ENCODE measurements at regions not wholly inside any gene's neighbourhood (a gene's known extent, or its start where the extent isn't known, plus 50 kb on each side); places are given as distances from the start of the nearest gene placed in this dataset.
A peak's percentile ranks its signal among the peaks of the same experiment; 100 is the strongest.

DNA sequence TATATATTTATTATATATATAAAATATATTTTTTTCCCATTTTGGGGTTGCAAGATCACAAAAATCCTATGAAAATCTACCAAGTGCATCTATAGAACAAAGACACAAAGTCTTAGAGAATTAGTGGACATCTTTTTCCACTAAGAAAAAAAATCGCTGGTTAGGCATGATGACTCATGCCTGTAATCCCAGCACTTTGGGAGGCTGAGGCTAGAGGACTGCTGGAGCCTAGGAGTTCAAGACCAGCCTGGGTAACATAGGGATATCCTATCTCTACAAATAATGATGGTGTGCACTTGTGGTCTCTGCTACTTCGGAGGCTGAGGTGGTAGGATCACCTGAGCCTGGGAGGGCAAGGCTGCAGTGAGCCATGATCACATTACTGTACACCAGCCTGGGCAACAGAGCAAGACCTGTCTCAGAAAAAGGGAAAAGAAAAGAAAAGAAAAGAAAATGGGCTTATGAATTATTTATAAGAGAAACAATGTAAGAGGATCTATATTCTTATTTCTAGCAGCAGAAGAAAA lies 185.1 kb upstream of the PSMD7 start:
- no peaks in the 10 kb centered on the region for H3K36me3 Mint-ChIP-seq
- no peaks in the 10 kb centered on the region for H3K9me3 ChIP-seq (ENCODE audit: control insufficient read depth in 1 of 2, low read length in 2 of 2)
- DNase-seq = no peak
- intact Hi-C loops (cut with micrococcal nuclease) = no loop called here
- H3K27ac ChIP-seq (ENCODE audit: low read depth, low read length) = no peak overlapping the region
- H3K4me1 ChIP-seq (ENCODE audit: insufficient read depth, low read length) = no peaks in the 10 kb centered on the region
- CTCF ChIA-PET (ENCODE audit: partially characterized antibody) = no interaction called here
- H3K27ac Mint-ChIP-seq = no peak overlapping the region
- no peaks in the 10 kb centered on the region for H3K27me3 ChIP-seq (ENCODE audit: insufficient read depth, low read length)
- no peaks in the 10 kb centered on the region for H3K36me3 ChIP-seq (ENCODE audit: insufficient read depth, low read length)
- peaks cover 0 to 6% (median under 1%) of the 10 kb centered on the region in 4 donors for H3K4me1 Mint-ChIP-seq
- POLR2A ChIA-PET (ENCODE audit: partially characterized antibody) = no interaction called here
- H3K4me3 ChIP-seq (ENCODE audit: low read length in 2 of 2) = no peak overlapping the region
- H3K9me3 Mint-ChIP-seq = no peaks in the 10 kb centered on the region
- no peak overlapping the region for H3K4me3 Mint-ChIP-seq
- peaks cover 0 to 2% of the 10 kb centered on the region in 2 donors for H3K27me3 Mint-ChIP-seq

DNA sequence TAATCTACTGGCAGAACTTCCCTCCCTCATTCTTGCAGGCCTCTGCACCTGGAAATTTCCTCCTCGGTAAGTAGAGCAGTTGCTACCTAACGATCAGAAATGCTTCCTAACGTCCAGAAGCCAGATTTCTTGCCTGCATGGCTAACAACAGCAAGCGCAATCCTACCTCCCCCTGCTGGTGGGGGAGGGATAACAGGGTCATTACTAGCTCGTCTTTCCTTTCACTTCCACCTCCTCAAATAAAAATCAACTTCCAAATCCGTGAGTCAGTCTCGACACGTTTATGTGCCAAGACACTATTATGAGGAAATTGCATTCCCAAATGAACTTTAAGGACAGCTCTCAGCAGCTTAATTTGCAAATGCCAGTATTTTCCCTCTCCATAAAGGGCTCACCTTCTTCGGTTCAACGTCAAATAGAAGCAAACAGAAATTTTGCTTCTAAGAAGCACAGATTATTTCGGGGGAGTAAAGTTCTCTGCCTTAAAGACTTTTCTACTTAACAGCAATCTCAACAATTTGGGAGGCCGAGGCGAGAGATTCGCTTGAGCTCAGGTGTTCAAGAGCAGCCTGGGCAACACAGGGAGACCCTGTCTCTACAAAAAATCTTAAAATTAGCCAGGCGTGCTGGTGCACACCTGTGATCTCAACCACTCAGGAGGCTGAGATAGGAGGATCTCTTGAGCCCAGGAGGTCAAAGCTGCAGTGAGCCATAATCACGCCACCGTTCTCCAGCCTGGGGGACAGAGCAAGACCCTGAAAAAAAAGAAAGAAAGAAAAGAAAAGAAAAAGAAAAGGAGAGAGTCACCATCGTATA lies 188.6 kb upstream of the PSMD7 start:
- CTCF ChIA-PET (ENCODE audit: partially characterized antibody) = interaction anchor here (0.8 to 2.0 kb wide), 3 partner anchors 8 to 1983 kb away, joined by 3 to 8 read pairs (median 3); no protein-coding TSS in a partner anchor
- H3K4me1 Mint-ChIP-seq = peaks cover 0 to 6% (median under 1%) of the 10 kb centered on the region in 4 donors
- no peaks in the 10 kb centered on the region for H3K36me3 ChIP-seq (ENCODE audit: insufficient read depth, low read length)
- H3K4me3 ChIP-seq (ENCODE audit: low read length in 2 of 2) = no peak overlapping the region
- peaks cover 0 to 2% of the 10 kb centered on the region in 2 donors for H3K27me3 Mint-ChIP-seq
- no peaks in the 10 kb centered on the region for H3K27me3 ChIP-seq (ENCODE audit: insufficient read depth, low read length)
- intact Hi-C loops (cut with micrococcal nuclease) = no loop called here
- H3K36me3 Mint-ChIP-seq = no peaks in the 10 kb centered on the region
- no peak overlapping the region for H3K27ac ChIP-seq (ENCODE audit: low read depth, low read length)
- DNase-seq = peak in 3 of 5 donors; percentile 3 to 13 (median 4)
- no peaks in the 10 kb centered on the region for H3K9me3 Mint-ChIP-seq
- POLR2A ChIA-PET (ENCODE audit: partially characterized antibody) = no interaction called here
- peak overlapping the region; percentile 13 to 73 (median 54) for H3K4me3 Mint-ChIP-seq
- no peaks in the 10 kb centered on the region for H3K4me1 ChIP-seq (ENCODE audit: insufficient read depth, low read length)
- H3K9me3 ChIP-seq (ENCODE audit: control insufficient read depth in 1 of 2, low read length in 2 of 2) = no peaks in the 10 kb centered on the region
- peak overlapping the region in 1 of 7 donors; percentile 46 for H3K27ac Mint-ChIP-seq

DNA sequence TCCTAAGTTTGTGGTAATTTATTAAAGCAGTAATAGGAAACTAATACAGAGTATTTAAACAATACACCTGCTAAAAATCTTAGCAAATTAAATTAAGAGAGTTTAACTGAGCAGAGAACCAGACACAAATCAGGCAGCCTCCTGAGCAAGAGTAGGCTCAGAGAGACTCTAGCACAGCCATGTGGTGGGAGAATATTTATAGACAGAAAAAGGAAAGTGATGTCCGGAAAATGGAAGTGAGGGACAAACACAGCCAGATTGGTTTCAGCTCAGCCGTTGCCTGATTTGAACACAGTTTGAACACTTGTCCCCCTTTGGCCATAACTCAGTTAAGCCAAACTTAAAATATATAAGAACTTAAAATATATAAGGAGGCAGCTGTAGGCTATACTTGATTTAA lies 192.6 kb upstream of the PSMD7 start:
- Mint-ChIP-seq H3K27ac (no peak overlapping the region), H3K27me3 (peaks cover 0 to under 1% of the 10 kb centered on the region in 2 donors), H3K4me3 (no peak overlapping the region), H3K36me3 (no peaks in the 10 kb centered on the region), H3K9me3 (peaks cover 0 to 2% (median 0%) of the 10 kb centered on the region in 8 donors), H3K4me1 (peaks cover 0 to 6% (median under 1%) of the 10 kb centered on the region in 4 donors)
- no peaks in the 10 kb centered on the region for H3K9me3 ChIP-seq (ENCODE audit: control insufficient read depth in 1 of 2, low read length in 2 of 2)
- no peak overlapping the region for H3K4me3 ChIP-seq (ENCODE audit: low read length in 2 of 2)
- H3K36me3 ChIP-seq (ENCODE audit: insufficient read depth, low read length) = no peaks in the 10 kb centered on the region
- CTCF ChIA-PET (ENCODE audit: partially characterized antibody) = no interaction called here
- H3K27ac ChIP-seq (ENCODE audit: low read depth, low read length) = no peak overlapping the region
- POLR2A ChIA-PET (ENCODE audit: partially characterized antibody) = no interaction called here
- intact Hi-C loops (cut with micrococcal nuclease) = no loop called here
- no peaks in the 10 kb centered on the region for H3K27me3 ChIP-seq (ENCODE audit: insufficient read depth, low read length)
- H3K4me1 ChIP-seq (ENCODE audit: insufficient read depth, low read length) = no peaks in the 10 kb centered on the region
- DNase-seq = no peak

DNA sequence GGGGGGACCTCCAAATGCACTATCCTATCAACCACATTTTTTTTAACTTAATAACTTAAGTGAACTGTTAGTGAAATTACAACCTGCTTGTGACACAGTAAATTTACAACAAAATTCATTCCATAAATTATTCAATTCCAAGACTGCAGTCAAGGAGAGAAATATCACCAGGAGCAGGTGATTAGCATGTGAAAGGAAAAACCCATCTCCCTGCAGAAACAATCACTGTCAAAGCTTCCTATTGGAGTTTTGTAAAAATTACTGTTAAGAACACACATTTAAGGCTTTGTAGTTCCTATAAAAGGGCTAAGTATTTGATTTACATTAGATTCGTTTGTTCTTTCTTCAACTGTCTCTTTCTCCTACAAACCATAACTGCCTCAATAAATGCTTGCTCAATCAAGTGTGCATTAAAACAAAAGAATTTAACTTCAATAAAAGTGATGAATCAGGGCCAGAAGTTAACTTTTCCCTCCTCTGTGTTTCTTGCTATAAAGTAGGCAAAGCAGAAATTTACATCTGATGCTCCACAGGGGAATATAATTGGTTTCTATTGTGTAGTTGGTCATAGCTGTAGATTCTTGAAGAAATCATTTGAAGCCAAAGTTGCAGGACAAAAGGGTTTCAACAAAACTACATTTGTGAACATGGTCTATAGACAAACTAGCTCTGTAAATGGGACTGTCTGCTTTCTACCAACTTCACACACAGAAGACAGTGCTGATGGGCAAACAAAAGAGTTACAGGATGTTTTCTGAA lies 195.1 kb upstream of the PSMD7 start:
- Mint-ChIP-seq H3K9me3 (peaks cover 0 to 2% (median 0%) of the 10 kb centered on the region in 8 donors), H3K27ac (no peak overlapping the region), H3K4me1 (no peaks in the 10 kb centered on the region), H3K36me3 (no peaks in the 10 kb centered on the region), H3K27me3 (peaks cover 0 to 3% of the 10 kb centered on the region in 2 donors), H3K4me3 (no peak overlapping the region)
- Histone ChIP-seq H3K36me3 (ENCODE audit: insufficient read depth, low read length) (no peaks in the 10 kb centered on the region), H3K27ac (ENCODE audit: low read depth, low read length) (no peak overlapping the region), H3K27me3 (ENCODE audit: insufficient read depth, low read length) (no peaks in the 10 kb centered on the region), H3K9me3 (ENCODE audit: control insufficient read depth in 1 of 2, low read length in 2 of 2) (no peaks in the 10 kb centered on the region), H3K4me3 (ENCODE audit: low read length in 2 of 2) (no peak overlapping the region), H3K4me1 (ENCODE audit: insufficient read depth, low read length) (no peaks in the 10 kb centered on the region)
- ChIA-PET CTCF (ENCODE audit: partially characterized antibody) (no interaction called here), POLR2A (ENCODE audit: partially characterized antibody) (no interaction called here)
- intact Hi-C loops (cut with micrococcal nuclease) = no loop called here
- DNase-seq = no peak

DNA sequence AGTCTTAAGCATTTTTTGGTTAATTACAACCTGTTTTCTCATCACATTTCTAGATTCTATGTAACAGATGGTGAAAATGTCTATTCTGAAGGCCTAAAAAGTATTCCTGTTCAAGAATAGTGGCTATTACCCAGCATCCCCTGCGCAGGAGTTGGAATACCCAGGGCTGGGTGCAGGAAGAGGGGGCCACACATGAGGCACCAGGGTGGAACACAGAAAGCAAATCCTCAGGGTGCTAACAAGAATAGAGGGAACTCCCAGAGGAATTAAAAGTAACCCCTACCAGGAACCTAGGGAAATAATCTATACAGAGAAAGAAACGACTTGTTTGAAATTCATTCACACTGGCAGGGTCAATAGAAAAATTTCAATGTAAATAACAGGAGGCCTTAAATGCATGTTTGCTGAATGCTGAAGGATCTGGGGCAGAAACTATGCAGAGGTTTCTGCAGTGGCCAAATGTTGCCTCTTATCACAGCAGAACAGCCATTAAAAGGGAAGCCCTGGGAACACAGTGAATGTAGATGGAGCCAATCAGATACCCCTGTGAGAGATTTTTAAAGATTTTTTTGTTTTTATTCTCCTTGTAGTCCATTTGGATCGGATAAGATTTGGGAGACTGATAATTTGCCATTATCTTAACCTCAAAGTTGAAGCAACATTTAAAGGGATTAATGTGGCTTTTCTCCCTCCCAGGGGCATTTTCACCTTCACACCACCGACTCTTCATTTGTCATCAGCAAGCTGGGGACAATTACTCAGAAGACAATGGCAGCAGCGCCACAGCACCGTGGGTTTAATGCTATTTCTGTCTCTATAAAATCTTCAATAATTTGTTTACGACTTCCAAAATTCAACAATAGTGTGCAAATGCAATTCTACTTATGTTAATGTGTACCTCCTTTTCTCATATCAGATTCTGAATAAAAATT lies 196.0 kb upstream of the PSMD7 start:
- Histone ChIP-seq H3K36me3 (ENCODE audit: insufficient read depth, low read length) (no peaks in the 10 kb centered on the region), H3K27me3 (ENCODE audit: insufficient read depth, low read length) (no peaks in the 10 kb centered on the region), H3K27ac (ENCODE audit: low read depth, low read length) (no peak overlapping the region), H3K4me3 (ENCODE audit: low read length in 2 of 2) (no peak overlapping the region), H3K4me1 (ENCODE audit: insufficient read depth, low read length) (no peaks in the 10 kb centered on the region), H3K9me3 (ENCODE audit: control insufficient read depth in 1 of 2, low read length in 2 of 2) (no peaks in the 10 kb centered on the region)
- DNase-seq = no peak
- H3K9me3 Mint-ChIP-seq = peaks cover 0 to 2% (median 0%) of the 10 kb centered on the region in 8 donors
- ChIA-PET CTCF (ENCODE audit: partially characterized antibody) (no interaction called here), POLR2A (ENCODE audit: partially characterized antibody) (no interaction called here)
- no peak overlapping the region for H3K4me3 Mint-ChIP-seq
- H3K27me3 Mint-ChIP-seq = peaks cover 0 to 3% of the 10 kb centered on the region in 2 donors
- intact Hi-C loops (cut with micrococcal nuclease) = no loop called here
- no peak overlapping the region for H3K27ac Mint-ChIP-seq
- no peaks in the 10 kb centered on the region for H3K36me3 Mint-ChIP-seq
- no peaks in the 10 kb centered on the region for H3K4me1 Mint-ChIP-seq

DNA sequence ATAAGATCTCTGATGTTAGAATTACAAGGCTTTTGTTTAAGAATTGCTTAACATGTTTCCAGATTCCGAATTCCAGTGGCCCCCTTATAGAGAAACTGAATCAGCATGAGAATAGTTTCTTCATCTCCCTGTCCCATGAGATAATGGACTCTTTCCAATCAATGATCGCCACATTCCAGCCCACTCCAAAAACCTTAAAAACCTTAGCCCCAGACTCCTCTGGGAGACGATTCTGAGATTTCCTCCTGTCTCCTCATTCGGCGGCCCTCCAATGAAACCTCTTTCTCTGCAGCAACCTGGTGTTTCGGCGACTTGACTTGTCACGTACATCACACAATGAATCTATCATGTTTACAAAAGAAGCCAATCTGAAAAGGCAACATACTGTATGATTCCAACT lies 197.1 kb upstream of the PSMD7 start:
- no peaks in the 10 kb centered on the region for H3K27me3 ChIP-seq (ENCODE audit: insufficient read depth, low read length)
- H3K36me3 ChIP-seq (ENCODE audit: insufficient read depth, low read length) = no peaks in the 10 kb centered on the region
- H3K4me1 ChIP-seq (ENCODE audit: insufficient read depth, low read length) = no peaks in the 10 kb centered on the region
- DNase-seq = no peak
- no peaks in the 10 kb centered on the region for H3K9me3 ChIP-seq (ENCODE audit: control insufficient read depth in 1 of 2, low read length in 2 of 2)
- POLR2A ChIA-PET (ENCODE audit: partially characterized antibody) = no interaction called here
- peaks cover 0 to 3% of the 10 kb centered on the region in 2 donors for H3K27me3 Mint-ChIP-seq
- intact Hi-C loops (cut with micrococcal nuclease) = no loop called here
- H3K9me3 Mint-ChIP-seq = peaks cover 0 to 5% (median 0%) of the 10 kb centered on the region in 8 donors
- H3K36me3 Mint-ChIP-seq = no peaks in the 10 kb centered on the region
- no peak overlapping the region for H3K27ac ChIP-seq (ENCODE audit: low read depth, low read length)
- CTCF ChIA-PET (ENCODE audit: partially characterized antibody) = no interaction called here
- no peak overlapping the region for H3K27ac Mint-ChIP-seq
- H3K4me3 Mint-ChIP-seq = no peak overlapping the region
- H3K4me1 Mint-ChIP-seq = no peaks in the 10 kb centered on the region
- no peak overlapping the region for H3K4me3 ChIP-seq (ENCODE audit: low read length in 2 of 2)
